ENCODE measurements at regions not wholly inside any gene's neighbourhood (a gene's known extent, or its start where the extent isn't known, plus 50 kb on each side); places are given as distances from the start of the nearest gene placed in this dataset.

DNA sequence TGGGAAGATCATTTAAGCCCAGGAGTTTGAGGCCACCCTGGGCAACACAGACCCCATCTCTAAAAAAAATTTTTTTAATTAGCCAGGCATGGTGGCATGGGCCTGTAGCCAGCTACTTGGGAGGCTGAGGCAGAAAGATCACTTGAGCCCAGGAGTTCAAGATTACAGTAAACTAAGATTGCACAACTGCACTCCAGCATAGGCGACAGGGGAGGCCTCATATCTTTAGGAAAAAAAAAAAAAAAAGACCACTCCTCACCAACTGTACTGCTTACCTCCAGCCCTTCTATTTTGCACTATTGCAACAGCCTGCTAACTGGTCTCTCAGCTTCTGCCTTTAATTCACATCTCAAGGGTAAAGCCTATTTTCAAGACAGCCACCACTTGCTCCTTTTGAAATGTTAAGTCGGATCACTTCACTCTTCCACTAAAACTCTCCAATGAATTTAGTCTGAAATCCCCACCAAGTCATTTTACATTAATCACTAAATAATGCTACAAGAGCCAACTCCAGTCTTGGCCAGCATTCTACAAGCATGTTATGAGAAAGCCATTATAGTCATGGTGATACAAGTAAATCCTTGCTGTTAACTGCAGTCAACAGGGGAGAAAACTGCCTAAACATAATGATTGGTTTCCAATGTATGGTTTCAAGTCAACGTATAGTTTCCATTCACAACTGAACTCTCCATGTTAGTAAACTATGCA, 106.0 kb downstream of the RPS29 start:
- DNase-seq (ENCODE audit: low spot score) = no peak
- TF ChIP-seq, protein P1, sequence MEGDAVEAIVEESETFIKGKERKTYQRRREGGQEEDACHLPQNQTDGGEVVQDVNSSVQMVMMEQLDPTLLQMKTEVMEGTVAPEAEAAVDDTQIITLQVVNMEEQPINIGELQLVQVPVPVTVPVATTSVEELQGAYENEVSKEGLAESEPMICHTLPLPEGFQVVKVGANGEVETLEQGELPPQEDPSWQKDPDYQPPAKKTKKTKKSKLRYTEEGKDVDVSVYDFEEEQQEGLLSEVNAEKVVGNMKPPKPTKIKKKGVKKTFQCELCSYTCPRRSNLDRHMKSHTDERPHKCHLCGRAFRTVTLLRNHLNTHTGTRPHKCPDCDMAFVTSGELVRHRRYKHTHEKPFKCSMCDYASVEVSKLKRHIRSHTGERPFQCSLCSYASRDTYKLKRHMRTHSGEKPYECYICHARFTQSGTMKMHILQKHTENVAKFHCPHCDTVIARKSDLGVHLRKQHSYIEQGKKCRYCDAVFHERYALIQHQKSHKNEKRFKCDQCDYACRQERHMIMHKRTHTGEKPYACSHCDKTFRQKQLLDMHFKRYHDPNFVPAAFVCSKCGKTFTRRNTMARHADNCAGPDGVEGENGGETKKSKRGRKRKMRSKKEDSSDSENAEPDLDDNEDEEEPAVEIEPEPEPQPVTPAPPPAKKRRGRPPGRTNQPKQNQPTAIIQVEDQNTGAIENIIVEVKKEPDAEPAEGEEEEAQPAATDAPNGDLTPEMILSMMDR (IDR thresholded peaks at IDR 0.05; ENCODE audit: extremely low read depth, insufficient read depth, missing control alignments) = no peak
- in situ Hi-C loops (cut with MboI; ENCODE audit: low pct_unique_long_range_greater_than_20kb, low sequenced_read_pairs, unreplicated experiment) = no loop called here

DNA sequence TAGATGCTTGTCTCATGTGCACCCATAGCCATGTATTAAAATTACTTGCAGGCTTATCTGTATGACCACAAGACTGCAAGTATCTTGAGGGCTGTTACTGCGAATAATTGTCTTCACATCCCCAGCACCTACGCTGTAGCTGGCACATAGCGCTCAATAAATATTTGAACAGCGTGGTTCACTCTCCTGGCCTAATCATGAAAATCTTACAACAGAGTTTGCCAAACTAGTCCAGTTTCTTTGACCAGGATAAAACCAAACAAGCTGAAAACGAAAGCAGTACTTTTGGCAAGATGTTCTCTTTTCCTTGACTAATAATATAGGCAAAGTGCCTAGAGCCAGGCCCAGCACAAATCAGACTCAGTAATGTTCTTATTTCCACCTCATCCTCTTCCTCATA, 106.7 kb downstream of the RPS29 start:
- TF ChIP-seq, protein P1 (IDR thresholded peaks at IDR 0.05; ENCODE audit: extremely low read depth, insufficient read depth, missing control alignments) = no peak

DNA sequence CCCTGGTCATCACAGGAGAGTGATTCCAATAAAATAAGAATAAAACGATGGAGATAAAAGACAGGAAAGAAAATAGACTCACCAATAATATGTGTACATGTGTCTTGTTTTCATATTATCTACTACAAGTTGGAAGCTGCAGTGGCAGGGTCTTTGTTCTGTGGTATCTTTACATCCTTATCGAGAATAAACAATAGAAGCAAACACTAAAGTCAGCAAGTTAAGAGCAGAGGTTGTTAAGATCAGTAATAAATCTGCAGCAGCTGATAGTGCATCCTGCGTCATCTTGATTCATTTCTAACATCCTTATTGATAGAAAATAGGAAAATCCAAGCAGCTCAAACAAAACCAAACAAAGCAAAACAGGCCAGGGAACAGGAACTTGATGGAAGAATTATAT, 107.4 kb downstream of the RPS29 start:
- in situ Hi-C loops (cut with MboI; ENCODE audit: low pct_unique_long_range_greater_than_20kb, low sequenced_read_pairs, unreplicated experiment) = no loop called here

More for the DNA sequence above, 106.7 kb downstream of the RPS29 start:
- in situ Hi-C loops (cut with MboI; ENCODE audit: low pct_unique_long_range_greater_than_20kb, low sequenced_read_pairs, unreplicated experiment) = no loop called here
- no peak for DNase-seq (ENCODE audit: low spot score)

DNA sequence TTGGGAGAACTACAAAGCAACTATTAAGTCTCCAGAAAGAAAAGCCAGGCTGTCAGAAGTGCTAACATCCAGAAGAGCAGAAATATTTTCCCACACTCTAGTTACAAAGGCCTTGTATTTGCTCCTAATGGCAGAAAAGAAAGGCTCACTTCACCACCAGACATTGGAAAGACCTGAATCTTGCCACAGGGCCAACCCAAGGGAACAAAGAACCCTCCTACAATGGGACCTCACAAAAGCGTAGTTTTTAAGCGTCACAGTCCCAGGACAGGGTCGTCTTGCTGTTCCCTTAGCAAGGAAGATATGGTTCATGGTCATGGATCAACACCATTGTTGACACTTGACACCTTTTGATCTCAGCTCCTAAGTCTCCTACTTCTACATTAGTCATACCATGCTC, 119.1 kb downstream of the RPS29 start:
- DNase-seq (ENCODE audit: low spot score) = no peak
- in situ Hi-C loops (cut with MboI; ENCODE audit: low pct_unique_long_range_greater_than_20kb, low sequenced_read_pairs, unreplicated experiment) = no loop called here
- TF ChIP-seq, protein P1 (IDR thresholded peaks at IDR 0.05; ENCODE audit: extremely low read depth, insufficient read depth, missing control alignments) = no peak

More for the DNA sequence above, 107.4 kb downstream of the RPS29 start:
- no peak for DNase-seq (ENCODE audit: low spot score)
- TF ChIP-seq, protein P1 (IDR thresholded peaks at IDR 0.05; ENCODE audit: extremely low read depth, insufficient read depth, missing control alignments) = no peak

DNA sequence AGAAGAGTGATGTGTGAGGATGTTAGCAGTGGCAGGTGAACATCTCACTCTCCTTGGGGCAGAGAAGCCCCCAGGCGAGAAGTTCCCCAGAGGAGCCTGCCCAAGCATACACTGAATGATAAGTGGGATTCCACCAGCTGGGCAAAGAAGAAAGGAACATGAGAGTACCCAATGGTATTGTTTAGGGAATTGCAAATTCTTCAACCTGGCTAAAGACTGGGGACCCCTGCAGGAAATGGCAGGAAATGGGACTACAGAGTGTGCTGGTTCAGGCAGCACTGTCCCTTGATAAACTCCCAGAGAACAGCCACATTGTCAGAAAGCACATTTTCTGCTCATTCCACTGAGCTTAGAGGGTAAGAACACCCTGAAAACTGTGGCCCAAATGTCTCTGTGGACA, 121.3 kb downstream of the RPS29 start:
- DNase-seq (ENCODE audit: low spot score) = no peak
- TF ChIP-seq, protein P1 (IDR thresholded peaks at IDR 0.05; ENCODE audit: extremely low read depth, insufficient read depth, missing control alignments) = no peak
- in situ Hi-C loops (cut with MboI; ENCODE audit: low pct_unique_long_range_greater_than_20kb, low sequenced_read_pairs, unreplicated experiment) = no loop called here

DNA sequence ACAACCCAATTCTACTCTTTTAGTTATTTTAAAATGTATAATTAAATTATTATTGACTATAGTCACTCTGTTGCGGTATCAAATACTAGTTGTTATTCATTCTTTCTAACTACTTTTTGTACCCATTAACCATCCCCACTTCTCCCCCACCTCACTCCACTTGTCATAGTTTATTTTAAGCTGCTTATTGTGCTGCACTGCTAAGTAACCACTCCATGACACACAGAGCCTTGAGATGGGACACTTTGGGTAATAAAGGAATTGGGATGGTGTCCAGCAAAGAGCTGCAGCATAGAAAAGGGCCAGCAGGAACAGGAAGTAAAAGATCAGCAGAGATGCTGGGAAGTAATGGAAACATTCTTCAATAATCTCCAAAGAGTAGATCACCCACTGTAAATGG, 123.0 kb downstream of the RPS29 start:
- in situ Hi-C loops (cut with MboI; ENCODE audit: low pct_unique_long_range_greater_than_20kb, low sequenced_read_pairs, unreplicated experiment) = no loop called here
- TF ChIP-seq, protein P1 (IDR thresholded peaks at IDR 0.05; ENCODE audit: extremely low read depth, insufficient read depth, missing control alignments) = no peak
- DNase-seq (ENCODE audit: low spot score) = no peak
